MV-4-11 (cell line): ENCODE measurements at regions not wholly inside any gene's neighbourhood (a gene's known extent, or its start where the extent isn't known, plus 50 kb on each side); places are given as distances from the start of the nearest gene placed in this dataset.

Experiments
- DNase-seq: peaks from one replicate; lab custom pipeline; 2025; lab: John Stamatoyannopoulos, UW

DNA sequence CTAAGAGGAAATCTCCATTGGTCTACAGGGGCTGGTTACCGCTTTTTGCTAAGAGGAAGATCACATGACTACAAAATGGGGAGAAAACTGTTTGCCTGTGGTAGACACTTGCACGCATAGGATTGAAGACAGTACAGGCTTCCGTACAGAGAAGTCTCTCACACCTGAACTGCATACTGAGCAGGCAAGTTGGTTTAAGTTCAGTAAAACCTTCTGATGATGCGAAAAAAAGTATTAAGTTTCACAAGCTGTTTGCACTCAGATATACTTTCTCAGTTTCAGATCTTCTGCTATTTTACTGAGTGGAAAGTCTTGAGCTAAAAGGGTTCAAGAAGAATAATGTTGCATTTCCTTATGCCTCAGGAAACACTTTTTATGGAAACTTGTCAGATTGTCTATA, 292.2 kb upstream of the MC4R start:
- no peak for DNase-seq

DNA sequence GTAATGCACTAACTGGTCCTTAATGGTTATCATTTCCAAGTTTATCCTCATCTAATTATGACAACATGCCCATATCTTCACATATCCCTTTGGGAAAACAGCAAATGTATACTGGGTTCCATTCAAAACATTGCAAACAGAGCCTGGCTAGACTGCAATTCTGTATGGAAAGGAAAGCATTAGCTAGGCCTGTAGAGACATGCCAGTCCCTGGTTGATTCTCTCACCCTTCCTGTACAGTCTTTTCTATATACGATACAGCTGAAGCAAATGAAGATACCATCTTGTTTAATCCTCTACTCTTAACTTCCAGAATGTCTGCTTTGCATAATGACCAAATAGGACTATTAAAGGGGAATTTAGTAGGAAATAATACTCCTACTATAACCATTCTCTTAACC, 294.4 kb upstream of the MC4R start:
- DNase-seq = no peak

- DNase-seq = no peak
These were observed 296.0 kb upstream of the MC4R start for GRCh38 chr18:60668583-60668982.

DNA sequence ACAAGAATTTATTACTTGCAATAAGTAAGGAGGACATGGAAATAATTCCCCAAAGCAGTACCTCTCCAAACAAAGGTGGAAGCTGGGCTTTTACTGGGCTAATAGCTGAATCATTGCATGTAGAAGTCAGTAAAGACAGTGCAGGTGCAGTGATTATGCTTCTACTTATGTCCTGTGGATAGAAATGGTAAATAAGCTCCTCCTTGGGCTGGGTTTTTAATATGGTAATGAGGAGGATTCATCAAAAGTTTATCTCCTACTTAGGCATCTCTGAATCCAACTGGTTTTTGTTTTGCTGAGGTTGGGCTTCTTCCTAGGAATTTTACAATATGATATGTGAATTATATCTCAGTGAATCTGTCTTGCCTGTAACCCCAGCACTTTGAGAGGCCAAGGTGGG, 297.4 kb upstream of the MC4R start:
- DNase-seq = no peak

DNA sequence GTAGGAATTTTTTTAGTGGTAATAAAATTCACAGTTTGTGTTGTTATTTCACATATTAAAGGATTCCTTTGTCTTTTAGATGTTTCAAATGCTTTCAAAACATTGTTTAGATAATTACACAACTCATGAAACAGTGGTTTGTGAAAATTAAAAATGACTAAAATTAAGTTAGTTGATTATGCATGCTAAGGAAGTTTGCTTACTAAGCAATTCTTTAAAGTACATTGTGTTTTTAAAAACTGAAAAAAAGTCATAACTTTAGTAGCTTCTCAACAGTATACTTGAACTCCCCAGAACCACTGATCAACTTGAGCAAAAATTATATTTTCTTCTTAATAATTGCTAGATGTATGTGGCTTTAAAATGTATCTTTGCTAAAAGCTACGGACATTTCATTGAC, 298.4 kb upstream of the MC4R start:
- DNase-seq = no peak

- DNase-seq = no peak
These were observed 302.6 kb upstream of the MC4R start for GRCh38 chr18:60675126-60675525.

DNA sequence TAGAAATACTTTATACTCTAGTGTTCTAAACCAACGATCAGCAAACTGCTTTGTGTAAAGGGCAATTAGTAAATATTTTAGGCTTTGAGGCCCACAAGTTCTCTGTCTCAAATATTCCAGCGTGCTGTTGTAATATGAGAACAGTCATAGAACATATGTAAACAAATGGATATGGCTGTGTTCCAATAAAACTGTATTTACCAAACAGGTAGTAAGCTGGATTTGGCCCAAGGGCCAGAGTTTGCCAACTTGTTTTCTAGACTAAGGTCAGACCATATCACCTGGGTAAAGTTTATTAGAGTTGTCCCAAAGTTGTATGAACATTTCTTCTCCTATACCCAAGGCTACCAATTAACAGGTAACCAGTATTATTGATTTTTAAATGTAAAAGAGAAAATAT, 303.2 kb upstream of the MC4R start:
- DNase-seq = no peak

GRCh38 chr18:60676815-60677214, 304.2 kb upstream of the MC4R start:
- DNase-seq = peak; percentile 2

GRCh38 chr18:60684843-60685513, 312.4 kb upstream of the MC4R start:
- DNase-seq = peak; percentile 7

DNA sequence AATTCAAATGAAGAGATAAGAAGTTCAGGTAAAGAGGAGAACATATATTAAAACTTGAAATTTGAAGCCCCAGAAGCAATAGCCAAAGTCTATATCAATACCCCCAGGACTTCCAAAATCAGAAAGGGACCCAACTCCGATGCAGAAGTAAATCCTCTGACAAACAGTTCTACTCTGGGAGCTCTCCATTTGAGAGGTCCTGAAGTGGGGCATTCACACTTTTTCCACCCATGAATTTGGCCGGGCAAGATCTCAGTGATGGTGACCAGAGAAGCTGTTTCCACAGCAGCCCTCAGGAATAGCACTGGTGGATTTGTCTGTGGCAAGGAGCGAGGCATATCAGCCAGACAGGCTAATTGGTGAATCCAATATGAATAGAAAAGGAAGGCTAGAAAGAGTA, 313.6 kb upstream of the MC4R start:
- no peak for DNase-seq

DNA sequence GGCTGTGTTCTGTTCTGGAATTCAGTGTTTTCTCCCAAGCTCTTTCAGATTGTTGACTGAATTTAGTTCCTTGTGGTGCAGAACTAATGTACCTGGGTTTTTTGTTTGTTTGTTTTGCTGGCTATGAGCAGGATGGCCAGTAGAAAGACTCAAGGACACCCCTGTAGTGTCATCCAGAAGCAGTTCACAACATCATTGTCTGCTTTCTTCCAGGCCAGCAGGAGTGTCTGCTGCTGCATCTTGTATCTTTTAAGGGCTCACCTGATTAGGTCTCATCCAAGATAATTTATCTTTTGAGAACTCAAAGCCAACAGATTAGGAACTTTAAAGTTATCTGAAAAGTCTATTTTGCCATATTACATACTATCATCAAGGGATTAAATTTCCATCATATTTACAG, 318.5 kb upstream of the MC4R start:
- DNase-seq = no peak

GRCh38 chr18:60693426-60693825, 320.9 kb upstream of the MC4R start:
- no peak for DNase-seq

- DNase-seq = no peak
These were observed 326.3 kb upstream of the MC4R start for GRCh38 chr18:60698901-60699300.

GRCh38 chr18:60722742-60723141, 350.2 kb upstream of the MC4R start:
- no peak for DNase-seq

- DNase-seq = no peak
These were observed 359.6 kb upstream of the MC4R start for GRCh38 chr18:60732143-60732542.

- no peak for DNase-seq
These were observed 366.6 kb upstream of the MC4R start for GRCh38 chr18:60739212-60739611.

- DNase-seq = no peak
These were observed 367.7 kb upstream of the MC4R start for GRCh38 chr18:60740313-60740712.

- no peak for DNase-seq
These were observed 373.9 kb upstream of the MC4R start for GRCh38 chr18:60746491-60746890.

- DNase-seq = no peak
These were observed 374.3 kb upstream of the MC4R start for GRCh38 chr18:60746919-60747318.

- no peak for DNase-seq
These were observed 381.2 kb upstream of the MC4R start for GRCh38 chr18:60753753-60754152.

- DNase-seq = no peak
These were observed 381.9 kb upstream of the MC4R start for GRCh38 chr18:60754413-60755009.

GRCh38 chr18:60755134-60755533, 382.6 kb upstream of the MC4R start:
- no peak for DNase-seq

GRCh38 chr18:60775978-60776377, 403.4 kb upstream of the MC4R start:
- DNase-seq = no peak

DNA sequence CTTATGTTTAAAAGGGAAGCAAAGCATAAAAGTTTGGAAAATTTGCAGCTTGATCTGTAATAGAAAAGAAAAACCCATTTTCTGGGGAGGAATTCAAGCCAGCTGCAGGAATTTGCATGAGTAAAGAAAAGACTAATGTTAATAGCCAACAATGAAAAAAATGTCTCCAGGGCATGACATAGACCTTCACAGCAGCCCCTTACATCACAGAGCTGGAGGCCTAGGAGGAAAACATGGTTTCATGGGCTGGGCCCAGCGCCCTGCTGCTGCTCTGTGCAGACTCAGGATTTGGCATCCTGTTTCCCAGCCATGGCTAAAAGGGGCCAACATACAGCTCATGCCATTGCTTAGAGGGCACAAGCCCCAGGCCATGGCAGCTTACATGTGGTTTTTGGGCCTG, 411.6 kb upstream of the MC4R start:
- DNase-seq = no peak
